SK-N-SH (cell line): ENCODE measurements at regions not wholly inside any gene's neighbourhood (a gene's known extent, or its start where the extent isn't known, plus 50 kb on each side); places are given as distances from the start of the nearest gene placed in this dataset.
A peak's percentile ranks its signal among the peaks of the same experiment; 100 is the strongest.
"Not testable (repeated sequence)": the region's sequence is repeated elsewhere in the genome, so short reads cannot be mapped to it uniquely, and the experiment has no call there.

ENCODE experiments used
- CTCF ChIA-PET: fragments of 300-600, 350-600 bp; formaldehyde crosslinking; extraction: SDS; loops from one replicate; lab custom pipeline; 2021; lab: Yijun Ruan, JAX
- POLR2A ChIA-PET: fragments of 350-600 bp; sonication (Branson Sonifier 250); formaldehyde crosslinking; extraction: SDS; loops from one replicate; lab custom pipeline; 2020; ENCODE audit warnings: antibody characterized with exemption, inconsistent platforms; lab: Yijun Ruan, JAX
- DNase-seq: peaks from one replicate; pipeline ENCODE4 v3.0.0; 2012
- H2AFZ ChIP-seq: fragments of 200-600 bp; sonication (generic); 2 replicates; pipeline ENCODE4 v1.8.1; 2016; ENCODE audit warnings: antibody characterized with exemption, mild to moderate bottlenecking, low read depth
- H3F3A ChIP-seq: fragments of 200-600 bp; sonication (generic); replicated peaks from 2 replicates; pipeline ENCODE3; 2016; ENCODE audit warnings: antibody characterized with exemption, mild to moderate bottlenecking; ENCODE audit not compliant: insufficient read depth
- H3K27ac ChIP-seq, 2 experiments: fragments of 200-500 bp in 1 of 2; fragments of 200-600 bp in 1 of 2; sonication (Bioruptor generic) in 1 of 2; sonication (generic), shearing (Covaris generic) in 1 of 2; 2 replicates each; pipeline versions ENCODE4 v1.5.1 to v1.6.1; 2014 to 2016; ENCODE audit warnings: low read depth in 2 of 2, inconsistent platforms in 1 of 2, low read length in 1 of 2, mild to moderate bottlenecking in 1 of 2, mixed read lengths in 1 of 2
- H3K27me3 ChIP-seq: fragments of 200-600 bp; sonication (generic), shearing (Covaris generic); 2 replicates; pipeline ENCODE4 v1.6.1; 2016; ENCODE audit warnings: mixed run types; ENCODE audit not compliant: insufficient read depth
- H3K36me3 ChIP-seq, 2 experiments: fragments of 200-500 bp in 1 of 2; fragments of 200-600 bp in 1 of 2; sonication (Bioruptor generic) in 1 of 2; sonication (generic) in 1 of 2; replicated peaks in 1 of 2; 2 replicates each; pipeline versions ENCODE3 to v1.5.1; 2014 to 2016; ENCODE audit warnings: low read length in 1 of 2, mild to moderate bottlenecking in 1 of 2; ENCODE audit not compliant: insufficient read depth in 2 of 2, control insufficient read depth in 1 of 2
- H3K4me1 ChIP-seq, 2 experiments: fragments of 200-500 bp in 1 of 2; fragments of 200-600 bp in 1 of 2; sonication (Bioruptor generic) in 1 of 2; sonication (generic), shearing (Covaris generic) in 1 of 2; 2 replicates each; pipeline versions ENCODE4 v1.5.1 to v1.6.1; 2014 to 2016; ENCODE audit warnings: low read depth in 1 of 2, low read length in 1 of 2, mixed run types in 1 of 2; ENCODE audit not compliant: insufficient read depth in 2 of 2, control insufficient read depth in 1 of 2
- H3K4me2 ChIP-seq: fragments of 200-600 bp; sonication (generic), shearing (Covaris generic); 2 replicates; pipeline ENCODE4 v1.6.1; 2017; ENCODE audit warnings: mixed run types
- H3K4me3 ChIP-seq, 2 experiments: fragments of 200-500 bp in 1 of 2; fragments of 200-600 bp in 1 of 2; sonication (Bioruptor generic) in 1 of 2; sonication (generic), shearing (Covaris generic) in 1 of 2; 2 replicates each; pipeline versions ENCODE4 v1.5.1 to v1.8.1; 2014 to 2016; ENCODE audit warnings: low read depth in 2 of 2, inconsistent platforms in 1 of 2, low read length in 1 of 2, mild to moderate bottlenecking in 1 of 2, mixed read lengths in 1 of 2, moderate library complexity in 1 of 2
- H3K79me2 ChIP-seq: fragments of 200-600 bp; sonication (generic); 2 replicates; pipeline ENCODE4 v1.8.1; 2017; ENCODE audit warnings: mild to moderate bottlenecking; ENCODE audit not compliant: insufficient read depth
- H3K9ac ChIP-seq: fragments of 200-600 bp; sonication (generic); 2 replicates; pipeline ENCODE4 v1.6.1; 2017; ENCODE audit warnings: mixed run types
- H3K9me2 ChIP-seq: fragments of 200-600 bp; sonication (generic); 2 replicates; pipeline ENCODE4 v1.6.1; 2017; ENCODE audit warnings: mixed run types
- H3K9me3 ChIP-seq: fragments of 200-600 bp; sonication (generic); 2 replicates; pipeline ENCODE4 v1.6.1; 2017; ENCODE audit warnings: mixed run types, mild to moderate bottlenecking, moderate library complexity
- H4K20me1 ChIP-seq: fragments of 200-600 bp; sonication (generic); 2 replicates; pipeline ENCODE4 v1.6.1; 2017; ENCODE audit warnings: mild to moderate bottlenecking, mixed run types; ENCODE audit not compliant: insufficient read depth
- CTCF ChIP-seq: fragments of 200-600 bp; sonication (generic); IDR thresholded peaks from 2 replicates; pipeline ENCODE4 v1.6.1; 2017; ENCODE audit warnings: antibody characterized with exemption, mild to moderate bottlenecking, moderate library complexity
- EP300 ChIP-seq, 2 experiments: IDR thresholded peaks; 2 replicates each; pipeline versions ENCODE4 v1.4.0 to v1.6.1; 2012; ENCODE audit warnings: borderline replicate concordance in 1 of 2, low read depth in 1 of 2, low read length in 1 of 2
- IRF3 ChIP-seq: fragments of 150-350 bp; IDR thresholded peaks from 2 replicates; pipeline ENCODE4 v1.6.1; 2016; ENCODE audit warnings: mild to moderate bottlenecking, low read depth, low read length
- POLR2AphosphoS5 ChIP-seq: IDR thresholded peaks from 2 replicates; pipeline ENCODE4 v1.6.1; 2012; ENCODE audit warnings: low read depth, low read length
- RAD21 ChIP-seq: IDR thresholded peaks from 2 replicates; pipeline ENCODE4 v1.6.1; 2012; ENCODE audit warnings: mild to moderate bottlenecking, low read length
- RFX5 ChIP-seq: IDR thresholded peaks from 2 replicates; pipeline ENCODE4 v1.6.1; 2012; ENCODE audit warnings: mild to moderate bottlenecking, improper control_type of control experiment, low read length
- SMC3 ChIP-seq: IDR thresholded peaks from 2 replicates; pipeline ENCODE4 v1.6.1; 2012; ENCODE audit warnings: low read depth, low read length, improper control_type of control experiment
- TEAD4 ChIP-seq: IDR thresholded peaks from 2 replicates; pipeline ENCODE4 v1.4.0; 2012; ENCODE audit warnings: mild to moderate bottlenecking, borderline replicate concordance; ENCODE audit not compliant: insufficient read depth
- YY1 ChIP-seq: IDR thresholded peaks from 2 replicates; pipeline ENCODE4 v1.4.0; 2012; ENCODE audit warnings: low read depth, mild to moderate bottlenecking
- WGBS: methylation state at CpG from one replicate; pipeline ENCODE4 v1.1.6; 2017; ENCODE audit warnings: low lambda C conversion rate; 5-methylcytosine and 5-hydroxymethylcytosine counted together

- Histone ChIP-seq H4K20me1 (no peaks in the 10 kb centered on the region), H3K9me2 (no peaks in the 10 kb centered on the region), H3K27ac (no peak overlapping the region), H3K9me3 (no peaks in the 10 kb centered on the region), H2AFZ (no peak overlapping the region), H3K79me2 (no peaks in the 10 kb centered on the region), H3K4me1 (no peaks in the 10 kb centered on the region; a peak in 1 of 4 replicates), H3K36me3 (no peaks in the 10 kb centered on the region), H3K4me2 (no peak overlapping the region), H3K4me3 (no peak overlapping the region), H3K27me3 (no peaks in the 10 kb centered on the region), H3K9ac (no peak overlapping the region), H3F3A (no peaks in the 10 kb centered on the region)
- POLR2A ChIA-PET: no interaction called here
- CTCF ChIA-PET: no interaction called here
- no peak for TF ChIP-seq YY1
- no peak for TF ChIP-seq POLR2AphosphoS5
- TF ChIP-seq EP300 (IDR thresholded peaks at IDR 0.05; ENCODE audit: borderline replicate concordance in 1 of 2, low read depth in 1 of 2, low read length in 1 of 2): no peak
- TF ChIP-seq CTCF: no peak
- no peak for DNase-seq
- 45% methylated on average over 1 of the region's 1 CpG for WGBS
Measured at GRCh38 chr12:91249054-91249453, 66.4 kb upstream of the DCN start.

GRCh38 chr12:91243177-91243576 is 60.6 kb upstream of the DCN start:
- H3K9me2 ChIP-seq, H3K9me3 ChIP-seq, H3K79me2 ChIP-seq, H3K9ac ChIP-seq, H3K4me3 ChIP-seq, H3K4me2 ChIP-seq, H3F3A ChIP-seq, H4K20me1 ChIP-seq, H3K36me3 ChIP-seq, DNase-seq, H3K27ac ChIP-seq, H3K27me3 ChIP-seq, H3K4me1 ChIP-seq, POLR2A ChIA-PET, H2AFZ ChIP-seq: not testable (repeated sequence)
- WGBS: 84% methylated on average over 3 of the region's 6 CpGs
- peak; percentile 29 for TF ChIP-seq CTCF
- 0 out of 2 replicates have a peak, but pooled peaks have one; percentile 23 for TF ChIP-seq SMC3
- TF ChIP-seq RAD21: peak; percentile 22
- CTCF ChIA-PET: interaction anchor here (1.2 kb wide), 1 partner anchor 64 kb away, joined by 3 read pairs; no protein-coding TSS in a partner anchor

GRCh38 chr12:91241756-91242155 is 59.1 kb upstream of the DCN start:
- no peaks in the 10 kb centered on the region for H4K20me1 ChIP-seq
- TF ChIP-seq RFX5 (no peak), IRF3 (no peak), TEAD4 (no peak)
- H3K36me3 ChIP-seq: no peaks in the 10 kb centered on the region
- H3K9me2 ChIP-seq: no peaks in the 10 kb centered on the region
- no peak overlapping the region for H2AFZ ChIP-seq
- ChIA-PET CTCF (interaction anchor here (1.5 kb wide), 1 partner anchor 88 kb away, joined by 3 read pairs; no protein-coding TSS in a partner anchor), POLR2A (no interaction called here)
- no peaks in the 10 kb centered on the region for H3K4me1 ChIP-seq
- H3K27me3 ChIP-seq: no peaks in the 10 kb centered on the region
- H3F3A ChIP-seq: no peaks in the 10 kb centered on the region
- no peak overlapping the region for H3K27ac ChIP-seq
- no peaks in the 10 kb centered on the region for H3K79me2 ChIP-seq
- no peak for DNase-seq
- no peak overlapping the region for H3K4me2 ChIP-seq
- WGBS: 88% methylated on average over 2 of the region's 2 CpGs
- no peak overlapping the region for H3K4me3 ChIP-seq
- H3K9ac ChIP-seq: no peak overlapping the region
- no peaks in the 10 kb centered on the region for H3K9me3 ChIP-seq
